Cardiac muscle cell (in vitro differentiated cells and primary cell): ENCODE measurements at regions not wholly inside any gene's neighbourhood (a gene's known extent, or its start where the extent isn't known, plus 50 kb on each side); places are given as distances from the start of the nearest gene placed in this dataset.

ENCODE experiments used
- DNase-seq, 2 donors: peaks; one replicate each; pipeline versions ENCODE4 v3.0.0 to v3.0.0-alpha.2; 2010 to 2017; ENCODE audit warnings: low read depth in 1 of 2, low spot score in 1 of 2
- H3K27ac ChIP-seq: fragments of 200-600 bp; sonication (generic); 2 replicates; pipeline ENCODE4 v1.5.1; 2016
- H3K27me3 ChIP-seq: fragments of 200-600 bp; sonication (generic); 2 replicates; pipeline ENCODE4 v1.6.0; 2016; ENCODE audit warnings: control low read depth
- H3K36me3 ChIP-seq: fragments of 200-600 bp; sonication (generic); 2 replicates; pipeline ENCODE4 v1.5.1; 2016; ENCODE audit warnings: control low read depth
- H3K4me1 ChIP-seq: fragments of 200-600 bp; sonication (generic); 2 replicates; pipeline ENCODE4 v1.8.1; 2017; ENCODE audit warnings: low read depth, mild to moderate bottlenecking, mixed run types
- H3K4me3 ChIP-seq: fragments of 200-600 bp; sonication (generic); 2 replicates; pipeline ENCODE4 v1.5.1; 2016; ENCODE audit warnings: mild to moderate bottlenecking
- H3K9me3 ChIP-seq: fragments of 200-600 bp; sonication (generic); 2 replicates; pipeline ENCODE4 v1.5.1; 2017; ENCODE audit warnings: low read depth, mild to moderate bottlenecking, control low read depth
- CTCF ChIP-seq: IDR thresholded peaks from 2 replicates; pipeline ENCODE4 v1.5.1; 2012; ENCODE audit warnings: low read depth, mild to moderate bottlenecking, low read length

GRCh38 chr10:44650691-44651661 lies 260.2 kb upstream of the TMEM72 start:
- Histone ChIP-seq H3K4me1 (no peaks in the 10 kb centered on the region), H3K27me3 (no peaks in the 10 kb centered on the region), H3K36me3 (no peaks in the 10 kb centered on the region), H3K4me3 (no peak overlapping the region), H3K27ac (no peak overlapping the region), H3K9me3 (no peaks in the 10 kb centered on the region)
- peak in 1 of 2 donors; percentile 43 for DNase-seq
- no peak for TF ChIP-seq CTCF

- TF ChIP-seq CTCF, result peak; percentile 21
- no peaks in the 10 kb centered on the region for H3K4me1 ChIP-seq
- peak in 1 of 2 donors; percentile 63 for DNase-seq
These were observed 259.3 kb upstream of the TMEM72 start for GRCh38 chr10:44651834-44652233.

GRCh38 chr10:44659320-44659719 lies 251.8 kb upstream of the TMEM72 start:
- no peak overlapping the region for H3K4me3 ChIP-seq
- no peaks in the 10 kb centered on the region for H3K4me1 ChIP-seq
- no peaks in the 10 kb centered on the region for H3K9me3 ChIP-seq
- H3K27ac ChIP-seq, result no peak overlapping the region
- H3K27me3 ChIP-seq, result no peaks in the 10 kb centered on the region
- no peaks in the 10 kb centered on the region for H3K36me3 ChIP-seq
- DNase-seq, result no peak
- no peak for TF ChIP-seq CTCF

More at GRCh38 chr10:44651834-44652233, 259.3 kb upstream of the TMEM72 start:
- H3K36me3 ChIP-seq, result no peaks in the 10 kb centered on the region
- no peaks in the 10 kb centered on the region for H3K9me3 ChIP-seq
- no peak overlapping the region for H3K27ac ChIP-seq
- no peak overlapping the region for H3K4me3 ChIP-seq
- H3K27me3 ChIP-seq, result no peaks in the 10 kb centered on the region

GRCh38 chr10:44660271-44660670 lies 250.9 kb upstream of the TMEM72 start:
- Histone ChIP-seq H3K9me3 (no peaks in the 10 kb centered on the region), H3K36me3 (no peaks in the 10 kb centered on the region), H3K4me1 (no peaks in the 10 kb centered on the region), H3K4me3 (no peak overlapping the region), H3K27me3 (no peaks in the 10 kb centered on the region), H3K27ac (no peak overlapping the region)
- no peak for TF ChIP-seq CTCF
- peak in 1 of 2 donors; percentile 19 for DNase-seq

- DNase-seq, result no peak
These were observed 249.1 kb upstream of the TMEM72 start for GRCh38 chr10:44662051-44662450.

More at GRCh38 chr10:44662051-44662450, 249.1 kb upstream of the TMEM72 start:
- no peak for TF ChIP-seq CTCF
- H3K4me1 ChIP-seq, result no peaks in the 10 kb centered on the region
- no peaks in the 10 kb centered on the region for H3K9me3 ChIP-seq
- no peaks in the 10 kb centered on the region for H3K36me3 ChIP-seq
- H3K27me3 ChIP-seq, result no peaks in the 10 kb centered on the region
- no peak overlapping the region for H3K27ac ChIP-seq
- no peak overlapping the region for H3K4me3 ChIP-seq
